Ovary (tissue), 7 donors: ENCODE measurements at regions not wholly inside any gene's neighbourhood (a gene's known extent, or its start where the extent isn't known, plus 50 kb on each side); places are given as distances from the start of the nearest gene placed in this dataset.
"Not testable (repeated sequence)": the region's sequence is repeated elsewhere in the genome, so short reads cannot be mapped to it uniquely, and the experiment has no call there.

ENCODE experiments used
- DNase-seq, 5 donors: peaks; one replicate each; pipeline ENCODE4 v3.0.0-alpha.2; 2019 to 2020
- H3K27ac ChIP-seq, 2 donors: fragments of 200-600 bp; one replicate each; pipeline versions ENCODE4 v1.5.1 to v1.8.0; 2019 to 2022
- H3K27me3 ChIP-seq: fragments of 200-600 bp; one replicate; pipeline ENCODE4 v1.8.0; 2022
- H3K36me3 ChIP-seq: fragments of 200-600 bp; sonication (generic); one replicate; pipeline ENCODE4 v1.5.1; 2019
- H3K4me1 ChIP-seq: one replicate; pipeline ENCODE4 v1.8.1; 2013; ENCODE audit warnings: mild to moderate bottlenecking, moderate library complexity; ENCODE audit not compliant: insufficient read depth
- H3K4me3 ChIP-seq: fragments of 200-600 bp; sonication (generic); one replicate; pipeline ENCODE4 v1.5.1; 2017
- H3K9me3 ChIP-seq, 2 donors: fragments of 200-600 bp in 1 of 2; sonication (generic) in 1 of 2; one replicate each; pipeline versions ENCODE4 v1.5.1 to v1.8.1; 2013 to 2019; ENCODE audit warnings: mild to moderate bottlenecking in 1 of 2, moderate library complexity in 1 of 2
- EP300 ChIP-seq: sonication (generic); formaldehyde crosslinking; IDR thresholded peaks from one replicate; pipeline ENCODE4 v1.6.1; 2017; ENCODE audit warnings: antibody characterized with exemption
- POLR2A ChIP-seq: fragments of 450-650 bp; IDR thresholded peaks from one replicate; pipeline ENCODE4 v1.6.1; 2017; ENCODE audit warnings: antibody characterized with exemption, mild to moderate bottlenecking, moderate library complexity
- WGBS, 3 donors: extraction: QIAGEN DNeasy Blood & Tissue Kit in 1 of 3; methylation state at CpG; one replicate each; pipeline versions ENCODE4 v1.1.5 to v1.1.7; 2013 to 2017; 5-methylcytosine and 5-hydroxymethylcytosine counted together
- intact Hi-C, 4 donors: fragments of 100-400 bp; cut with DNase I; formaldehyde crosslinking; loops; one replicate each; pipeline versions ENCODE4 v1.11.0 to v1.15.1; 2022 to 2023
- TF ChIP-seq, protein P1 (sequence below), 3 donors: fragments of 450-650 bp in 2 of 3; fragments of 200-600 bp in 1 of 3; IDR thresholded peaks; one replicate each; pipeline versions ENCODE4 v1.5.1 to v1.8.0; 2016 to 2022; ENCODE audit warnings: antibody characterized with exemption in 3 of 3, mild to moderate bottlenecking in 1 of 3
- donor health status: DM: no; HTN: no; CAD: no; lungs with moderate emphysema.
- donor health status: DM: no; HTN: no; CAD: no.
- donor health status: Bipolar disorder and iron deficiency.
- donor health status: DM: no; HTN: no; CAD: no.
- donor health status: DM: yes; HTN: yes; CAD: no.

DNA sequence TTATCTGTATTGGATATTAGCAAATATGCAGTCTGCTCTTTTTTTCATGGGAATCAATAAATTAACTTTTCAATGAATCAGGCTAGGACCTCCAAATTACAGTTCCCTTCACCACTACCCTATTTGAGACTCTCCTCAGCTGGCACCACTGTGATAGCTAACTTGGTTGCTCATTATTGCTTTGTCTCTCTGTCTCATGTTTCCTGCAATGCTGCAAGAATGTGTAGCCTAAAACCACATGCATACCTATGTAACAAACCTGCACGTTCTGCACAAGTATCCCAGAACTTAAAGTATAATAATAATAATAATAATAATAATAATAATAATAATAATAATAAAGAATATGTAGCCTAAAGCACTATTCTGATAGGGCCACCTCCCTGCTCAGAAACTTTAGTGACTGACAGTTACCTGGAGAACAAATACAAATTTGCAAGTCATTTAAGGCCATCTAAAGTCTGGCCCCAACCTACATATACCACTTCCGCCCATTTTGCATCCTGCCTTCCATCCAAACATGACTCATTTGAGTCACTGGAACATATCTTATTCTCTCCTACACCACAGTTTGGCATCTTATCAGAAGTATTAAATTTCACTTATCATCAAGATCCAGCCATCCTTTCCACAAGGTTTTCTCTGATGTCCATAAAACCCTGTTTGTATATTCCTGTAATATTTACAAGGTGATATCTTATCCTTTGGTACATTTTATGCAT, 215.1 kb downstream of the LRRK2 start:
- Histone ChIP-seq H3K27me3 (no peaks in the 10 kb centered on the region), H3K9me3 (no peaks in the 10 kb centered on the region), H3K27ac (no peak overlapping the region), H3K4me3 (no peak overlapping the region), H3K4me1 (no peaks in the 10 kb centered on the region), H3K36me3 (no peaks in the 10 kb centered on the region)
- 46 to 62% (median 54%) methylated on average over 2 of the region's 2 CpGs for WGBS, 3 donors
- intact Hi-C loops = no loop called here
- TF ChIP-seq, protein P1, sequence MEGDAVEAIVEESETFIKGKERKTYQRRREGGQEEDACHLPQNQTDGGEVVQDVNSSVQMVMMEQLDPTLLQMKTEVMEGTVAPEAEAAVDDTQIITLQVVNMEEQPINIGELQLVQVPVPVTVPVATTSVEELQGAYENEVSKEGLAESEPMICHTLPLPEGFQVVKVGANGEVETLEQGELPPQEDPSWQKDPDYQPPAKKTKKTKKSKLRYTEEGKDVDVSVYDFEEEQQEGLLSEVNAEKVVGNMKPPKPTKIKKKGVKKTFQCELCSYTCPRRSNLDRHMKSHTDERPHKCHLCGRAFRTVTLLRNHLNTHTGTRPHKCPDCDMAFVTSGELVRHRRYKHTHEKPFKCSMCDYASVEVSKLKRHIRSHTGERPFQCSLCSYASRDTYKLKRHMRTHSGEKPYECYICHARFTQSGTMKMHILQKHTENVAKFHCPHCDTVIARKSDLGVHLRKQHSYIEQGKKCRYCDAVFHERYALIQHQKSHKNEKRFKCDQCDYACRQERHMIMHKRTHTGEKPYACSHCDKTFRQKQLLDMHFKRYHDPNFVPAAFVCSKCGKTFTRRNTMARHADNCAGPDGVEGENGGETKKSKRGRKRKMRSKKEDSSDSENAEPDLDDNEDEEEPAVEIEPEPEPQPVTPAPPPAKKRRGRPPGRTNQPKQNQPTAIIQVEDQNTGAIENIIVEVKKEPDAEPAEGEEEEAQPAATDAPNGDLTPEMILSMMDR (IDR thresholded peaks at IDR 0.05) = no peak
- TF ChIP-seq POLR2A (no peak), EP300 (no peak)
- DNase-seq = no peak

DNA sequence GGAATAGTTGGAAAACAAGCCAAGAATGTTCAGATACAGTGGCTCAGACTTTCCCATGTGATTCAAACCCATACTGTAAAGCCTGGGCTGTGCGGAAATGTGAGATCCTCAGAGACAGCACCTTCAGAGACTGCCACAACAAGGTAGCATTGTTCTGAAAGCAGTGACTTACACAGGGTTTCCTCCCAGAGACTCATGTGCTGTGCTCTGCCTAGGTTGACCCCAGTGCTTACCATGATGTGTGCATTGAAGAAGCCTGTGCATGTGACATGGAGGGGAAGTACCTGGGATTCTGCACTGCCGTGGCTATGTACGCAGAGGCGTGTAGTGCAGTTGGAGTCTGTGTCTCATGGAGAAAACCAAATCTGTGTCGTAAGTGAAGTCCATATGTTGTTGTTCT, 219.4 kb downstream of the LRRK2 start:
- Histone ChIP-seq H3K9me3 (no peaks in the 10 kb centered on the region), H3K4me3 (no peak overlapping the region), H3K27ac (no peak overlapping the region), H3K4me1 (no peaks in the 10 kb centered on the region), H3K36me3 (no peaks in the 10 kb centered on the region), H3K27me3 (no peaks in the 10 kb centered on the region)
- DNase-seq = no peak
- intact Hi-C loops = no loop called here
- WGBS, 3 donors = 91 to 92% (median 92%) methylated on average over 5 of the region's 5 CpGs
- TF ChIP-seq, protein P1 (IDR thresholded peaks at IDR 0.05) = no peak
- TF ChIP-seq EP300 (no peak), POLR2A (no peak)

DNA sequence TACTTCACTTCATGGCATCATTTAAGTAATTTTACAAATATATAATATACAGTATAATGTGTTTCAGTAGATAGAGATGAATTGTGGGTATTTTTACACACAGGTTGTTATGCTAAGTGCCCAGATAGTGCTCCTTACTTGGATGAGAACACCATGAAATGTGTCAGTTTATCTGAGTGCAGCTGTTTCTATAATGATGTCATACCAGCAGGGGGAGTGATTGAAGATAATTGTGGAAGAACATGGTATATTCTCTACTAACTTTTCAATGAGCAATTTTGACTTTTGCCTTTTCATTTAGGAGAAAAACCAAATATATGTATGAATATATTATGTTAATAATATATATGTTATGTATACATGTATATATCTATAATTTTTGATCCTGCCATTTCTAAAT, 221.6 kb downstream of the LRRK2 start:
- TF ChIP-seq EP300 = no peak
- no peak for TF ChIP-seq POLR2A
- TF ChIP-seq, protein P1 (IDR thresholded peaks at IDR 0.05) = no peak
- Histone ChIP-seq H3K36me3 (no peaks in the 10 kb centered on the region), H3K4me1 (no peaks in the 10 kb centered on the region), H3K27me3 (no peaks in the 10 kb centered on the region), H3K4me3 (no peak overlapping the region), H3K9me3 (no peaks in the 10 kb centered on the region), H3K27ac (no peak overlapping the region)
- no peak for DNase-seq
- intact Hi-C loops = no loop called here

DNA sequence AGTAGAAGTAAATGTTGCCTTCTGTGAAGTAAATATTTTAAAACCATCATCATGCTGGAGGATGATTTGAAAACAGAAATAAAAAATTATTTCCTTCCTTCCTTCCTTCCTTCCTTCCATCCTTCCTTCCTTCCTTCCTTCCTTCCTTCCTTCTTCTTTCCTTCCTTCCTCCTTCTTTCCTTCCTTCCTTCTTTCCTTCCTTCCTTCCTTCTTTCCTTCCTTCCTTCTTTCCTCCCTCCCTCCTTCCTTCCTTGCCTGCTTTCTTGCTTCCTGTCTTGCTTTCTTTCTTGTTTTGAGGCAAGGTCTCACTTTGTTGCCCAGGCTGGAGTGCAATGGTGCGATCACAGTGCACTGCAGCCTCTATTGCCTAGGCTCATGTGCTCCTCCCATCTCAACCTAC, 223.7 kb downstream of the LRRK2 start:
- 83 to 100% (median 98%) methylated on average over 1 of the region's 1 CpG for WGBS, 3 donors
- not testable (repeated sequence) for DNase-seq

DNA sequence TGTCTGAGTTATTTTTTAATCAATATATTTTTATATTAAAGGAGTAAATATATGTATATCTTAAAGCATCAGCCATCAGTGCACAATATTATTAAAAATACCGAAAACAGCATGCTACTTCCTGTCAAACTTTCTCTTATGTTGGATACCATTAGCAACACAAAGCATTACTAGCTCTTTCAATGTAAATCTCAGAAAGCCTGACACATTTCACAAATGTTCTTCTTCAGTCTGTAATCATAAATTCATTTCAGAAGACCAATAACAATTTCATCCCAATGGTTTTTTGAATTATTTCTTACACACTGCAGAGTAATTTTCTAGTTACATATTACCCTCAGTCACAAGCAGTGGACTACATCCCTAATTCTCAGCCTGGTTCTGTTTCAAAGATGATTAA, 226.9 kb downstream of the LRRK2 start:
- no peak for DNase-seq
- WGBS, 3 donors = 88 to 96% (median 92%) methylated on average over 1 of the region's 1 CpG
- H3K36me3 ChIP-seq = no peaks in the 10 kb centered on the region
- no peaks in the 10 kb centered on the region for H3K27me3 ChIP-seq
- no peaks in the 10 kb centered on the region for H3K9me3 ChIP-seq
- no peak overlapping the region for H3K4me3 ChIP-seq
- no peak for TF ChIP-seq EP300
- TF ChIP-seq, protein P1 (IDR thresholded peaks at IDR 0.05) = no peak
- no peak for TF ChIP-seq POLR2A
- intact Hi-C loops = no loop called here
- H3K27ac ChIP-seq = no peak overlapping the region
- no peaks in the 10 kb centered on the region for H3K4me1 ChIP-seq

More for the DNA sequence above, 223.7 kb downstream of the LRRK2 start:
- H3K4me1 ChIP-seq, H3K27me3 ChIP-seq, H3K4me3 ChIP-seq, H3K36me3 ChIP-seq, H3K9me3 ChIP-seq, intact Hi-C loops, H3K27ac ChIP-seq: not testable (repeated sequence)
